Subcutaneous abdominal adipose tissue (tissue), 5 donors: ENCODE measurements at regions not wholly inside any gene's neighbourhood (a gene's known extent, or its start where the extent isn't known, plus 50 kb on each side); places are given as distances from the start of the nearest gene placed in this dataset.
A peak's percentile ranks its signal among the peaks of the same experiment; 100 is the strongest.

ENCODE experiments used
- H3K27ac ChIP-seq: one replicate; pipeline ENCODE4 v1.7.0; 2013; ENCODE audit warnings: low read depth, mild to moderate bottlenecking, inconsistent platforms, low read length, moderate library complexity
- H3K27me3 ChIP-seq, 5 donors: one replicate each; pipeline ENCODE4 v1.7.0; 2013; ENCODE audit warnings: low read length in 5 of 5, inconsistent platforms in 1 of 5; ENCODE audit not compliant: control insufficient read depth in 5 of 5, insufficient read depth in 4 of 5
- H3K36me3 ChIP-seq, 5 donors: one replicate each; pipeline ENCODE4 v1.7.0; 2013; ENCODE audit warnings: low read length in 5 of 5; ENCODE audit not compliant: control insufficient read depth in 5 of 5, insufficient read depth in 5 of 5
- H3K4me1 ChIP-seq, 5 donors: one replicate each; pipeline ENCODE4 v1.7.0; 2013; ENCODE audit warnings: low read length in 5 of 5, mild to moderate bottlenecking in 3 of 5, moderate library complexity in 1 of 5; ENCODE audit not compliant: control insufficient read depth in 5 of 5, insufficient read depth in 5 of 5
- H3K4me3 ChIP-seq, 5 donors: one replicate each; pipeline ENCODE4 v1.7.0; 2013; ENCODE audit warnings: low read length in 5 of 5, low read depth in 1 of 5
- H3K9ac ChIP-seq, 5 donors: one replicate each; pipeline ENCODE4 v1.7.0; 2013; ENCODE audit warnings: low read length in 5 of 5, mild to moderate bottlenecking in 4 of 5, moderate library complexity in 3 of 5
- H3K9me3 ChIP-seq, 5 donors: one replicate each; pipeline ENCODE4 v1.7.0; 2013; ENCODE audit warnings: low read length in 5 of 5; ENCODE audit not compliant: control insufficient read depth in 5 of 5
- donor health status: healthy.
- donor health status: healthy.
- donor health status: healthy.
- donor health status: healthy.
- donor health status: healthy.

DNA sequence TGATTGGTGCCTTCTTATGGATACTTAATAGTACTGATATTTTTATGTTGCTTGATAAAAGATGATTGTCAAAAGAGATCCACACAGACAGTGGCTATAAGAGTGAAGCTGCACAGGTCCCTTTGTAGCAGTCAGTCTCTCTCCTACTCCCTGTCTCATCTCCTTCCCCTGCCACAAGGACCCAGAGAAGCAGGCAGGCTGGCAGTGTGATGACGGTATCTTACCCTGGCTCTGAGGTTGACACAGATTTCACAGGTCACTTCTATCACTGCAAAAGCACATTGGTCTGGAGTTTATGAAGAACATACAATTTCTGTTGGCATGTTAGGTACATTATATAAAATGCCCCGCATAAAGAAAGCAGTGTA is 64.4 kb upstream of the AHR start:
- H3K4me1 ChIP-seq = peaks cover 0 to 14% (median 11%) of the 10 kb centered on the region in 5 donors
- no peaks in the 10 kb centered on the region for H3K9me3 ChIP-seq
- no peaks in the 10 kb centered on the region for H3K27me3 ChIP-seq
- H3K27ac ChIP-seq = no peak overlapping the region
- no peaks in the 10 kb centered on the region for H3K36me3 ChIP-seq
- H3K9ac ChIP-seq = no peak overlapping the region
- H3K4me3 ChIP-seq = peak overlapping the region in 1 of 5 donors; percentile 13

GRCh38 chr7:17234398-17235031 is 63.9 kb upstream of the AHR start:
- Histone ChIP-seq H3K9ac (no peak overlapping the region), H3K27ac (peak overlapping the region; percentile 38), H3K4me1 (peaks cover 0 to 14% (median 11%) of the 10 kb centered on the region in 5 donors), H3K36me3 (no peaks in the 10 kb centered on the region), H3K9me3 (no peaks in the 10 kb centered on the region), H3K4me3 (peak overlapping the region in 1 of 5 donors; percentile 13), H3K27me3 (no peaks in the 10 kb centered on the region)

GRCh38 chr7:17236171-17236570 is 62.3 kb upstream of the AHR start:
- Histone ChIP-seq H3K27ac (no peak overlapping the region), H3K9me3 (no peaks in the 10 kb centered on the region)

DNA sequence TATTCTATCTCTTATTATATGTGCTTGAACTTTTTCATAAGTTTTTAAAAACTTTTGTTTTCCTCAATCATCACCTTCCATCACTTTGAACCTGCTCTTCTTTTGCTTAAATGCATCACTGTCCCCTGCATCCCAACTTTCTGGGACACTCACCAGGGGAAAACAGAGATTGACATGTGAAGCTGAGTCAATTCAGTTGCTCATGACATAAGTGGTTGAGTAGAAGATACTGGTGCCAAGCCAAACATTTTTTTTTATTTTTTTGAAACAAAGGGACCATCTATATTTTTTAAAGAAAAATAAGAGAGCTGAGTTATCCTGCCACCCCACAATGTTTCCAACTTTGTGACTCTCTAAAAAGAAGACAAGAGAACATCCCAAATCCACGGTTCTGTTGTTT is 61.8 kb upstream of the AHR start:
- H3K9ac ChIP-seq = no peak overlapping the region
- no peaks in the 10 kb centered on the region for H3K9me3 ChIP-seq
- H3K27me3 ChIP-seq = no peaks in the 10 kb centered on the region
- H3K36me3 ChIP-seq = no peaks in the 10 kb centered on the region
- peaks cover 0 to 18% (median 12%) of the 10 kb centered on the region in 5 donors for H3K4me1 ChIP-seq
- H3K4me3 ChIP-seq = no peak overlapping the region
- H3K27ac ChIP-seq = no peak overlapping the region

More at GRCh38 chr7:17236171-17236570, 62.3 kb upstream of the AHR start:
- Histone ChIP-seq H3K4me3 (no peak overlapping the region), H3K4me1 (peaks cover 0 to 18% (median 12%) of the 10 kb centered on the region in 5 donors), H3K27me3 (no peaks in the 10 kb centered on the region), H3K36me3 (no peaks in the 10 kb centered on the region), H3K9ac (no peak overlapping the region)

DNA sequence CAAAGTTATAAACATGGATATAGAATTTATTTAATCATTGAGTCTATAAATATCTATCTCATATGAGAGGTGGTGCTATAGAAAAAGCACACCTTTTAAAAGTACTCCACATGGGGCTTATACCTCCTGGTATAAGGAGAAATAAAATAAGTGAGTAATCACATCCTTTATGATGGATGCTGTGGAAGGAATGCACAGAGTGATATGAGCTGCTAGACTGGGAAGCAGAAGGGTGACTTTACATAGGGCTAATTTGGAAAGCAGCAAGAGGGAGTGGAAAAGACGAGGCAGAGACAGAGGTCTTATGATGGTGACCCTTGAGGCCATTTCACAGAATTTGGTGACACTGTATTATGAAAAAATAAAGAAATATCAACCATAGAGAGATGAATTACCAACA is 59.4 kb upstream of the AHR start:
- Histone ChIP-seq H3K4me1 (peaks cover 0 to 13% (median 8%) of the 10 kb centered on the region in 5 donors), H3K9ac (no peak overlapping the region), H3K27me3 (no peaks in the 10 kb centered on the region), H3K27ac (no peak overlapping the region), H3K36me3 (no peaks in the 10 kb centered on the region), H3K4me3 (no peak overlapping the region), H3K9me3 (no peaks in the 10 kb centered on the region)

DNA sequence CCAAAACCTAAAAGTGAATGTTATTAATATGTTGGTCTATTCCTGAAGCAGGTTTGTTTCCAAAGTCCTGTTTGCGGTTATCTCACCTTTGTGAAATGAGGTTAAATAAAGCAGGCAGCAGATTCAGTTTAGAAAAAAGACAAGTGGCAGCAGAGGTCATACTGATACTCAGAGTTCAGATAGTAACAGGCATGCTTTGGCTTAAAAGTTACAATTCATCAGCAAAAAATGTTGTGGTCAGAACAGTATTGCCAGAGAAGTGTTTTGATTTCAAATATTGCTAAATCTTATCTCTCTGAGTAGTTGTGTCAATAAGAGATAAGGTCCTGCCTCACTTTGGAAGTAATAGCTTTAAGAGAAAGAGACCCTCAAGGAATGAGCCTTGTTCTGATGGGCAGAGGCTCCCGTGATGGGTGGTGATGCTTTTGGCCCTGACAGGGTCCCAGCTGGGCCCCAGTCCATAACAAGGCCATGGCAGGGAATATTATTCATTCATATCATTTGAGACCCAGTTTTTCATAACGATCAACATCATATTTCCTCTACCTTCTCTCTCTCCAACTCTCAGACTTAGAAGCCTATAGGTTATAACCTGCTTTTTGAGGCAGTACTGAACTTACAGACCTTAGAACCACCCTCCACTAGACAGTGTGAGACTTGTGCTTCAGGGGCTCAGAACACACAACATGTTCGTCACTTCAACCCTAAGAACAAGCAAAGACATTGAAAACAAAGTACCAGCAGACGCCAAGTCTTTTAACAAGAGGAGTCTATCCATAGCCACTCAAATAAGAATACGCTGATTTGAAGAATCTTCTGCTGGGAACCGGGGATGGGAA is 58.5 kb upstream of the AHR start:
- H3K9me3 ChIP-seq = no peaks in the 10 kb centered on the region
- H3K27ac ChIP-seq = no peak overlapping the region
- H3K36me3 ChIP-seq = no peaks in the 10 kb centered on the region
- H3K4me1 ChIP-seq = peaks cover 0 to 7% (median 4%) of the 10 kb centered on the region in 5 donors
- H3K4me3 ChIP-seq = no peak overlapping the region
- no peaks in the 10 kb centered on the region for H3K27me3 ChIP-seq
- H3K9ac ChIP-seq = no peak overlapping the region

DNA sequence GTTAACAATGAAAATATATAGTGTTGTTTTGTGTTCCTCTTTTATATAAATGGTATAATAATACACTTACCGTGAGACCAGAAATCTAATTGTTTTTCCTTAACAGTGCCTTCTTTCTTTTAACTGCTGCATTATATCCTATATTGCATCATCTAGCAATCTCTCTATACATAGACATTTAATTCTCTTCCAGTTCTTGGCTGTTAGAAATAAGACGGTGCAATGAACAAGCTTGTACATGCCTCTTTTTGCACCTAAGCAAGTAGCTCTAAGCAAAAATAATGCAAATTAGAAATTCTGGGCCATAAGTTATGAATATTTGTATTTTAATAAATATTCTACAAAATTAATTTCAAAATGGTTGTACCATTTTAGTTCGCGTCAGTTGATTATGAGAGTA is 55.9 kb upstream of the AHR start:
- H3K9me3 ChIP-seq = no peaks in the 10 kb centered on the region
- no peak overlapping the region for H3K4me3 ChIP-seq
- no peaks in the 10 kb centered on the region for H3K36me3 ChIP-seq
- no peaks in the 10 kb centered on the region for H3K27me3 ChIP-seq
- H3K4me1 ChIP-seq = peaks cover 0 to 7% (median 0%) of the 10 kb centered on the region in 5 donors
- no peak overlapping the region for H3K27ac ChIP-seq
- H3K9ac ChIP-seq = no peak overlapping the region

DNA sequence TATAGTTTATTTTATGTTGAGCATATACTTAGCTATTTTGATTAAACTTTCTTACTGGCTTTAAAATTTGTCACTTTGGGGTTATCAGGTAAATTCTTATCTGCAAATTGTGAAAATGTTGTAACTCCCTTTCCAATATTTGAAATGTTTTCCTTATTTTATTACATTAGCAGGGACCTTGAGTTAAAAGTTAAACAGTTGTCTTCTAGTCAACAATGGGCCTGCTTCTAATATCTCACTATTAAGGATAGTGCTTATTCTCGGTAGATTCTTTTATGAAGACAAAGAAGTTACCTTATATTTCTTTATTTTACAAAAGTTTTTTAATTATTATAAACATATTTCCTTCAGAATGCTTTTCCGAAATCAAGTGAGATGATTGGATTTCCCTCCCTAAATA is 53.7 kb upstream of the AHR start:
- H3K4me3 ChIP-seq = no peak overlapping the region

DNA sequence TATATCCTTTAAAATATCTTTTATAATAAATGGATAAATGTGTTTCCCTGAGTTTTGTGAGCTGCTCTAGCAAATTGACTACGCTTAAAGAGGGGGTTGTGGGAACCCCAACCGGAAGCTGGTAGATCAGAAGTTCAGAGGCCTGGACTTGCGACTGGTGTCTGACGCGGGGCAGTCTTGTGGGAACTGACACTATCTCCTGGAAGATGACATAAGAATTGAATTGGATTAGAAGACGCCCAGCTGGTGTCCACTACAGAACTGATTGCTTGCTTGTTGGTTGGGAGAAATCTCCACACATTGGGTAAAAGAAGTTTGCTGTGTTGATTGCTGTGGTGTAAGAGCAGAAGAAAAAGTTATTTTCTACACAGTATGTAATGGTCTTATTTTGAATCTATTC is 51.1 kb upstream of the AHR start:
- H3K9me3 ChIP-seq = no peaks in the 10 kb centered on the region
- no peak overlapping the region for H3K4me3 ChIP-seq
- no peaks in the 10 kb centered on the region for H3K27me3 ChIP-seq
- H3K4me1 ChIP-seq = no peaks in the 10 kb centered on the region
- no peaks in the 10 kb centered on the region for H3K36me3 ChIP-seq
- no peak overlapping the region for H3K9ac ChIP-seq
- H3K27ac ChIP-seq = no peak overlapping the region

More for the DNA sequence above, 53.7 kb upstream of the AHR start:
- Histone ChIP-seq H3K9ac (no peak overlapping the region), H3K9me3 (no peaks in the 10 kb centered on the region), H3K36me3 (no peaks in the 10 kb centered on the region), H3K27me3 (no peaks in the 10 kb centered on the region), H3K27ac (no peak overlapping the region), H3K4me1 (peaks cover 0 to 4% (median 0%) of the 10 kb centered on the region in 5 donors)

- Histone ChIP-seq H3K9ac (no peak overlapping the region), H3K36me3 (no peaks in the 10 kb centered on the region), H3K4me3 (no peak overlapping the region), H3K27ac (no peak overlapping the region), H3K4me1 (no peaks in the 10 kb centered on the region), H3K9me3 (no peaks in the 10 kb centered on the region), H3K27me3 (no peaks in the 10 kb centered on the region)
Observed at GRCh38 chr7:17248527-17248926, 49.9 kb upstream of the AHR start.
